ENCODE measurements at regions not wholly inside any gene's neighbourhood (a gene's known extent, or its start where the extent isn't known, plus 50 kb on each side); places are given as distances from the start of the nearest gene placed in this dataset.
"Not testable (repeated sequence)": the region's sequence is repeated elsewhere in the genome, so short reads cannot be mapped to it uniquely, and the experiment has no call there.

DNA sequence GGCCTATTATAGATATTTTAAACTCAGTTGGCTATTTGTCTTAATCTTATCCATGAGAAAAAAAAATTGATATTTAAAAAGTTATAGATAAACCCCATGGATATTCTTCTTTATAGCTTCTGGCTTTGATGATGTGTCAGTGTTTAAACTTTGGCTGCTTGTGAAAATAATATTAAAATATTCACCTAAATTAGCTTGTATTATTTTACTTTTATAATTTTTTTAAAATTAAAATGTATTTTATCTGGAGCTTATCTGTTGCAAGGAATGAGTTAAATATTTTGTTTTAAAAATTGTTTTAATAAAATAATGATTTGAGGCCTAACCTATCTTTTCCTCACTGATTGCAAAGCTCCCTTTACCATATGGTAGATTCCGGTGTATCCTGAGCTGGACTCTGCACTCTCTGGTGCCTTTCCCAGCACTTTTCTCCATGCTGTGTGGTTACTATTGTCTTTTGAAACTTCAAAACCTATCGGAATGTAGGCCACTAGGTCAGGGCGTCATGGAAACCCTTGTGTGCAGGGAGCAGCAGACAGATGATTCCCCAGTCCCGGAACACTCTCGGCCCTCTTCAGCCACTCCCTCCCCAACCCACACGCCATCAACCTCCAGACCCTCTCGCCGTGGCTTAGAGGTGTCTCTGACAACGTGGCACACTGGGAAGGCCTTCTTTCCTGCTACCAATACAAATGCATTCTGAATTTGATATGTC lies 252.3 kb upstream of the ATP10A start:
- FAIRE-seq: peak; percentile 83

DNA sequence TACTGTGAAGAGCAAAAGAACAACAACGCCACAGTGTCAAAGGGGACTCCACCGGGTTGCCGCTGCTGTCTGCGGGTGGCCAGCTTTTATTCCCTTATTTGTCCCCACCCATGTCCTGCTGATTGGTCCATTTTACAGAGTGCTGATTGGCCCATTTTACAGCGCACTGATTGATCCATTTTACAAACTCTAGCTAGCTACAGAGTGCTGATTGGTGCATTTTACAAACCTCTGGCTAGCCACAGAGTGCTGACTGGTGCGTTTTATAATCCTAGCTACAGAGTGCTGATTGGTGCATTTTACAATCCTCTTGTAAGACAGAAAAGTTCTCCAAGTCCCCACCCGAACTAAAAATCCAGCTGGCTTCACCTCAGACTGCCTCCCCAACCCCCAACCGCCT lies 251.0 kb upstream of the ATP10A start:
- FAIRE-seq: not testable (repeated sequence)

GRCh38 chr15:26113296-26113695 lies 250.2 kb upstream of the ATP10A start:
- FAIRE-seq: no peak

DNA sequence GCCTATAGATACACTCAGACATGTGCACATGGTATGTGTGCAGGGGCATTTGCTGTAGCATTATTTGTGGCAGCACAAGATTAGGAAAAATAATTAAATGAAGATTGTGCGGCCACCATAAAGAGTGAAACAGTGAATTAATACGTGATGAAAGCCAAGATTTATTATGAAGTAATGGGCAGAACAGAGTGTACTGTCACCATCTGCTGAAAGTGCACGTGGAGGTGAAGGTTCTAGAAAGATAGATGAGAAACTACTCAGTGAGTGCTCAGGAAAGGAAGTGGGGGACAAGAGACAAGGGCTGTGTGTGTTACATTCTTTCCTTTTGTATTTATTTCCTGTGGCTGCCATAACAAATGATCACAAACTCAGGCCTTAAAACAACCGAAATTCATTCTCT lies 246.1 kb upstream of the ATP10A start:
- FAIRE-seq: no peak

- peak; percentile 99 for FAIRE-seq
Measured at GRCh38 chr15:26106556-26106955, 243.4 kb upstream of the ATP10A start.

- peak; percentile 95 for FAIRE-seq
Measured at GRCh38 chr15:26103002-26103404, 239.9 kb upstream of the ATP10A start.

DNA sequence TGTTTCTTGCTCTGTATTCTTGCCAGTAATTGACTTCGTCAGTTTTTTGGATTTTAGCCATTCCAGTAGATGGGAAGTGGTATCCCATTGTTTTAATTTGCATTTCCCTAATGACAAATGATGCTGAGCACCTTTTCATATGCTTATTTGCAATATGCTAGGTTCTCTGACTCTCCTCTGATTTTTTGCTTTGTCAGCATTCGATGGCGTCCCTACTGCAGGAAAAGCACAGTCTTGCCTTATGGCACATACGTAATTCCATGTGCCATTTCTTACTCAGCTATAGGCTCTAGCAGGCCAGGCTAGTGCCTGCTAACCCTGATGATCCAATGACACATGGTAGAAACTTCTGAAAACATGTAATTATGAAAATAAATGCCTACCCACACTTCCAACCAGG lies 239.2 kb upstream of the ATP10A start:
- FAIRE-seq: no peak

- no peak for FAIRE-seq
Measured at GRCh38 chr15:26101443-26101842, 238.3 kb upstream of the ATP10A start.

DNA sequence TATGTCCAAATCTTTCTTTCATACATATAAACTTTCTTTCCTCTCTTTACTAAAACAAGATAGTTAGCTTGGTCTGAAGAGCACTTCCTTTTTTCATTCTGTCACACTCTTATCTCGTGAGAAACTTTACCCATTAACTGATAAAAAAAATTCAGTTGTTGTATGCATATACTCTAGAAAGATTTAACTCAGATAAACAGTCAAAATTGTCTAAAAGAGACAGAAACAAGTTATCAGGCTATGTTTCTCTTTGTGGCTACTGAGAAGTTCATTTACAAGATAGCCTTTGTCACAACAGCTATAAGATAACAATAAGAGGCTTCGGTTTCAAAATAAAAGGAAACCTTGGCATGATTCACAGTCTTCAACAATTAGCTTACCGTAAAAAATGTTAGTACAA lies 235.7 kb upstream of the ATP10A start:
- FAIRE-seq: peak; percentile 61

DNA sequence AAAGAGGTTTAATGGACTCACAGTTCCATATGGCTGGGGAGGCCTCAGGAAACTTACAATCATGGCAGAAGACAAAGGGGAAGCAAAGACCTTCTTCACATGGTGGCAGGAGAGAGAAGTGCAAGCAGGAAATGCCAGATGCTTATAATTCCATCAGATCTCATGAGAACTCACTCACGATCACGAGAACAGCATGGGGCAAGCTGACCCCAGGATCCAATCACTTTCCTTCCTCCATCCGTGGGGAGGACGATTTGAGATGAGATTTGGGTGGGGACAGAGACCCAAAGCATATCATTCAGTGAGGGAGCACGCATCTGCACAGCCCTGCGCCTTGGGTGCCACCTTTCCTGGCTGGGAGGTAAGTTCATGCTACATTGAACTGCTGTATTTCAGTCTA lies 234.1 kb upstream of the ATP10A start:
- peak; percentile 84 for FAIRE-seq

- no peak for FAIRE-seq
Measured at GRCh38 chr15:26096581-26096980, 233.5 kb upstream of the ATP10A start.

DNA sequence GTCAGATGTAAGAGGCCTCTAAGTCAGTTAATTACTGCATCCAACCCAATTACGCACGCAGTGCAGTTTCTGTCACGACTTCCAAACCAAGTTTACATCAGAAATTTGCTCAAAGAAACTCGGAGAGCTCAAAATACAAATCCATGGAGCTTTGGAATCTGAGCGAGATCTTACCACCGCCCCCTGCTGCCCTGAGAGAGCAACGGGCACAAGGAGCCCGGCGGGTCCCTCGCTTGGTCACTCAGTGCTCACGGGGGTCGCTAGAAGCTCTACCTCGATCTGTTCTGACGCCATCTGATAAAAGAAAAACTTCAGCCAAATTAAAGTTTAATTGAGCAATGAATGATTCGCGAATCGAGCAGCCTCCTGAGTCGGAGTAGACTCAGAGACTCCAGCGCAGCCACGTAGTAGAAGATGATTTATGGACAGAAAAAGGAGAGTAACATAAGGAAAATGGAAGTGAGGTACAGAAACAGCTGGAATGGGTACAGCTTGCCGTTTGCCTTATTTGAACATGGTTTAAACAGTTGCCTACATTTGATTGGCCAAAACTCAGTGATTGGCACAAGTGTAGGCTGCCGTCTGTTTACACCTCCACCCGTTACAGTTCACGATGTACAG lies 232.7 kb upstream of the ATP10A start:
- peak; percentile 98 for FAIRE-seq

- no peak for FAIRE-seq
Measured at GRCh38 chr15:26091184-26091583, 228.1 kb upstream of the ATP10A start.

GRCh38 chr15:26087881-26088280 lies 224.8 kb upstream of the ATP10A start:
- FAIRE-seq: no peak

DNA sequence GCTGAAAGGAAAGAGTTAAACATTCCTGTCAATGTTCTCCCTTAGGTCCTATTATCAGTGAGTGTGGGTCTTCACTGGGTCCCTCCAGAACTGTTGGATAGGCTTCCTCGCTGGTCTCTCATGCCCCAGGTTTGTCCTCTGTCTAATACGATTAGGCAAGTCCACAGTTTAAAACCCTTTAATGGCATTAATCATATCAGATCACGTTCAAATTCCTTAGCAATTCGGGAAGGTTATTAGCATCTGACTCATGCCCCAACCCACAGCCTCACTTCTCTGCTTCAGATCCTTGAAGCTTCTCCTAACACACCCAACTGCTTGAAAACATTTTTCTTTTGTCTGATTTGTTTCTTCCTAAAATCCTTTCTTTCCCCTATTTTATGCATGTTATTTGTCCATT lies 224.3 kb upstream of the ATP10A start:
- peak; percentile 100 for FAIRE-seq

DNA sequence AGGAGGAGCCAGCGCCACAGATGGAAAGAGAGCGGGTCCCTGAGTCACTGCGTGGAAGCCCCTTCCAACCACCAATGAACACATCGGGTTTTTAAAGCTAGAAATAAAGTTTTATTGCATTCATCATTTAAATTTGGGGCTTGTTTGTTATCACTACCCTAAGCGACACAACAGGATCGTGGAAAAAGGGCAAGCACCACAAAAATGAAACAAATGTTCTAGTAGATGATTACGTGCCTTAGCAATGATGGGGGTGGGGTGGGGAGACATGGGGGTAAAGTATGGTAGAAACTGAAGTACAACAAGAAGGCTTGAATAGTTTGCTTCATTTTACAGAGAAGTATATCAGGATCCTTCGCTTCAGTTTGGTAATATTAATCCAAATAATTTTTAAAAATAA lies 221.6 kb upstream of the ATP10A start:
- FAIRE-seq: peak; percentile 87

- peak; percentile 99 for FAIRE-seq
Measured at GRCh38 chr15:26083896-26084295, 220.8 kb upstream of the ATP10A start.

- no peak for FAIRE-seq
Measured at GRCh38 chr15:26083457-26083856, 220.3 kb upstream of the ATP10A start.

DNA sequence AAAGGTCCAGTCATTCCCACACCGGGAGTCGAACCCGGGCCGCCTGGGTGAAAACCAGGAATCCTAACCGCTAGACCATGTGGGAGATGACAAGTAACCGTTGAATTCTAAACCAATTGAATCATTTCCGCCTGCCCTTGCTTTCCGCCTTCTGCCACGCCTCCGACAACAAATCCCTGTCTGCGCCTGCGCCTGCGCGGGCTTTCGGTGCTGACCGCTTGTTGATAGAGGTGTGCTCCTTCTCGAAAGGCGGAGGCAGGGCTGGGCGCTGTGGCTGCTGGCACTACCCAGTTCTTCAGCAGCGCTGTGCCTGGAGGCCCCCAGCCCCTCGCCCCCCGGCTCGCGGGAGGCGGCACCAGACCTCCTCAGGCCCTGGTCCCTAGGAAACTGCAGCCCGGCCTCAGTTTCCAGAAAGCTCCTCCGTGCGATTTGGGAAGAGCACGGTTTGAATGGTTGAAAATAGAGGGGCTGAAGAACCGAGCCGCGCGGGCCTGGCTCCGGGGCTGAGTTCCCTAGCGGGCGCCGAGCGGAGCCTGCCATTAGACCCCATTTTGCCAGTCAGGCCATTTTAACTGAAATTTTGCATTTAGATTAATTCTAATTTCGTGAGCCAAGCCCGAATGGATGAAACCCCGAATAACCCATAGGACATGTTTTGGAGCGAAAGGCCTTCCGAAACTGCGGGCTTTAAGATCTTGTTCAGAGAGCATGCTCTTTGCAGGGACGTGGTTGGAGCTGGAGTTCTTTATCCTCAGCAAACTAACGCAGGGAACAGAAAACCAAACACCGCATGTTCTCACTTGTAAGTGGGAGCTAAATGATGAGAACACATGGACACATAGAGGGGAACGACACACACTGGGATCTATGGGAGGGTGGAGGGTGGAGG lies 219.3 kb upstream of the ATP10A start:
- peak; percentile 96 for FAIRE-seq

- no peak for FAIRE-seq
Measured at GRCh38 chr15:26081758-26082220, 218.7 kb upstream of the ATP10A start.

DNA sequence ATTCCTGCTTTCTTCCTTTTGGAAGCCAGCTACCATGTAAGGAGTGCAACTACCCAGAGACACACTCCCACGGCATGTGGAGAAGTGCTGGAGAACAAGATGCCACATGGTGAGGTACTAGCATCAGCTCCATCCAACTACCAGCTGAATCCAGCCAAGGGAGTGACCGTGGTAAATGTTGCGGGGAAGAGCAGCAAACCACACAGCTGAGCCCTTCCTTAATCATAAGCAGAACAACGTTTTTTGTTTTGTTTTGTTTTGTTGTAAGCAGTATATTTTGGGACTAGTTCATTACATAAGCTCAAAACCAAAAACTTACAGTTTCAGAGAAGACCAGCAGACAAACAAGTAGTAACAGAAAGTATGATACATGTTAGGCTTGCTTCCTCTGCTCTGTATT lies 212.6 kb upstream of the ATP10A start:
- FAIRE-seq: no peak

DNA sequence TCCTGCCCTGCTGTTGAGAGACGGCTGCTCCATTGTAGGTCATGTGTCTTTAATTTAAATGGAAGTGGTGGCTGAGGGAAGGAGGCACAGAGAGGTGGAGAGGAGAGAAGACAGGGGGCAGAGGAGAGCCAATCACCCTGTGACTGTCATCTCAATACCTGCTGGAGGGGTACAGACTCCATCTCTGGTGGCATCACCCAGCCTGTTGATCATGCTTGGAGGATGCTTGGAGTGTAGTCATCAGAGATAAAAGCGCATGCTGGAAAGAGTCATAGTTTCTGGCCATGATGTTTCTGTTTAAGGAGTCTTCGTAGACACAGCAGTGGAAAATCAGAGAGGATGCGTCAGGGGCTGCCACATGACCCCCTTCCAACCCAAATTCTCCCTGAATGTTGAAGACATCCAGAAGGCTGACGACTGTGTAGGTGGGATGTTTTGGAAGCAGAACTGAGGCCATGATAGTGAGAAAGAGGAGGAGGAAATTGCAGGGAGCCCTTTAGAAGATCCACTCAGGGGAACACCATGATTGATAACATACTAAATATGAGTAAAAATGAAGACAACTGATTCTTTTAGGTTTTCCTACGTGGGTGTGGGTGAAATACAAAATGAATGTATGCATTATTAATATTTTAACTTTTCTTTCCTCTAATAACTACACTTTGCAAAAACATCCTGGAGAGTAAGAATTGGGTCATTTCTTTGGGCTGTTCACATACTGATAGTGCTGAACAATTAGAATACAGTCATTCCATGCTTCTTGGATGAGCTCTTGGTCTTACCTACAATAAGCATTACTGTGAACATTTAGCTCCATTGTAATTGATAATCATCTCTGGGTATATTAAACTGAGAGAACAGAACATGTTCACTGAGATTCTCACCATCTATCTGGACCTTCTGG lies 210.6 kb upstream of the ATP10A start:
- no peak for FAIRE-seq

- no peak for FAIRE-seq
Measured at GRCh38 chr15:26070095-26070532, 207.0 kb upstream of the ATP10A start.
